ENCODE measurements at regions not wholly inside any gene's neighbourhood (a gene's known extent, or its start where the extent isn't known, plus 50 kb on each side); places are given as distances from the start of the nearest gene placed in this dataset.

DNA sequence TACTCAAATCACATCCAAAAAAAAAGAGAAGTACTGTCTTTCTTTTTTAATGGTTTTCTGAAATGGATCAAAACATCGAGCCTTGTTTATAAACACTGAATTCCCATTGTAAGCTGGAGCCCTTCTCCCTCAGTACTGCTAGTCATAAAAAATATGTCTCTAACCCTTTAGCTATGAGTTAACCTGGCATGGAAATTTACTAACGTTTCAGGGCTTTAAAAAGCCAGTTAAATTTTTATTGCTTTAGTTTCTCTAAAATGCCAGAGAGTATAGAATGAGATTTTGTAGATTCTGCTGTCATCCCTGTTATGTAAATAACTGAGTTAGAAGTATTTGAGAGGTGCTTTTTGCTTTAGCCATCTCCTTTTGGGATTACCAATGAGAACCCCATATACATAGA lies 528.3 kb downstream of the EFNB2 start:
- H4K5ac ChIP-seq (ENCODE audit: insufficient read length, low read depth, low read length) = no peak overlapping the region
- no peak overlapping the region for H3K4ac ChIP-seq (replicated peaks; ENCODE audit: insufficient read length, low read depth, low read length)
- no peak overlapping the region for H2BK20ac ChIP-seq (ENCODE audit: low read length)
- H3K9me3 ChIP-seq (ENCODE audit: insufficient read depth in 2 of 2, low read depth in 1 of 2, low read length in 1 of 2) = no peaks in the 10 kb centered on the region
- H3K23me2 ChIP-seq (ENCODE audit: low read depth, low read length) = no peaks in the 10 kb centered on the region
- no peak overlapping the region for H2AFZ ChIP-seq (ENCODE audit: low read length)
- FAIRE-seq = no peak
- no peak overlapping the region for H2AK5ac ChIP-seq (ENCODE audit: low read depth, low read length)
- POLR2A ChIA-PET (ENCODE audit: partially characterized antibody) = no interaction called here
- no peak overlapping the region for H3K14ac ChIP-seq (ENCODE audit: insufficient read length)
- H3K23ac ChIP-seq (ENCODE audit: insufficient read length) = no peak overlapping the region
- H3K18ac ChIP-seq (ENCODE audit: extremely low read depth, low read length) = no peak overlapping the region
- no peaks in the 10 kb centered on the region for H3K79me2 ChIP-seq (ENCODE audit: control insufficient read depth in 1 of 2, insufficient read depth in 2 of 2, low read length in 2 of 2)
- no peaks in the 10 kb centered on the region for H3K79me1 ChIP-seq (ENCODE audit: low read depth, low read length)
- no peak overlapping the region for H3K4me3 ChIP-seq (ENCODE audit: extremely low read depth in 1 of 4, insufficient read depth in 2 of 4, low read depth in 3 of 4, low read length in 4 of 4)
- 88% methylated on average over 2 of the region's 2 CpGs; no CpG with 5 or more reads in 1 of the 2 experiments for WGBS, 2 experiments (ENCODE audit: extremely low coverage in 1 of 2, insufficient coverage in 1 of 2, insufficient read length in 1 of 2, insufficient replicate concordance in 2 of 2, low coverage in 1 of 2, low lambda C conversion rate in 2 of 2, missing lambda C conversion rate in 1 of 2)
- no peaks in the 10 kb centered on the region for H3K4me1 ChIP-seq (replicated peaks in 1 of 4; ENCODE audit: control insufficient read depth in 3 of 4, insufficient read depth in 4 of 4, low read length in 3 of 4)
- H2BK5ac ChIP-seq (ENCODE audit: low read depth, low read length) = no peak overlapping the region
- H2BK12ac ChIP-seq (ENCODE audit: low read depth, low read length) = no peak overlapping the region
- no peak overlapping the region for H4K8ac ChIP-seq (ENCODE audit: extremely low read depth, insufficient read depth, low read length)
- H3K36me3 ChIP-seq (ENCODE audit: control insufficient read depth in 2 of 4, insufficient read depth in 4 of 4, low read length in 3 of 4) = no peaks in the 10 kb centered on the region
- H2BK120ac ChIP-seq (replicated peaks; ENCODE audit: low read depth, low read length) = no peak overlapping the region
- H3K27ac ChIP-seq (ENCODE audit: low read depth, low read length) = no peak overlapping the region
- no peak overlapping the region for H3K56ac ChIP-seq (replicated peaks; ENCODE audit: insufficient read length, low read depth, low read length)
- H3K27me3 ChIP-seq (replicated peaks in 1 of 4; ENCODE audit: control insufficient read depth in 3 of 4, extremely low read depth in 1 of 4, insufficient read depth in 3 of 4, low read length in 3 of 4) = no peaks in the 10 kb centered on the region
- no peak overlapping the region for H2BK15ac ChIP-seq (ENCODE audit: low read length)
- no peak overlapping the region for H3K9ac ChIP-seq (replicated peaks in 1 of 4; ENCODE audit: extremely low read depth in 1 of 4, low read depth in 3 of 4, low read length in 3 of 4)
- CTCF ChIA-PET (ENCODE audit: partially characterized antibody) = no interaction called here
- H3K4me2 ChIP-seq (ENCODE audit: insufficient read depth in 1 of 2, low read depth in 2 of 2, low read length in 2 of 2) = no peak overlapping the region
- H4K20me1 ChIP-seq (replicated peaks in 1 of 2; ENCODE audit: control insufficient read depth in 1 of 2, insufficient read depth in 2 of 2, low read length in 2 of 2) = no peaks in the 10 kb centered on the region
- DNase-seq (ENCODE audit: low read depth in 1 of 2, low spot score in 2 of 2) = no peak
- no peak overlapping the region for H4K91ac ChIP-seq (replicated peaks; ENCODE audit: insufficient read length, low read length)
- no peak for TF ChIP-seq KDM1A (IDR thresholded peaks at IDR 0.05; ENCODE audit: borderline replicate concordance, low read length)
- TF ChIP-seq RBBP5 (IDR thresholded peaks at IDR 0.05; ENCODE audit: borderline replicate concordance, low read depth, low read length) = no peak
- TF ChIP-seq TAF1 (IDR thresholded peaks at IDR 0.05; ENCODE audit: low read depth, low read length) = no peak
- no peak for TF ChIP-seq SRF (IDR thresholded peaks at IDR 0.05; ENCODE audit: low read depth, low read length)
- TF ChIP-seq, protein P1, sequence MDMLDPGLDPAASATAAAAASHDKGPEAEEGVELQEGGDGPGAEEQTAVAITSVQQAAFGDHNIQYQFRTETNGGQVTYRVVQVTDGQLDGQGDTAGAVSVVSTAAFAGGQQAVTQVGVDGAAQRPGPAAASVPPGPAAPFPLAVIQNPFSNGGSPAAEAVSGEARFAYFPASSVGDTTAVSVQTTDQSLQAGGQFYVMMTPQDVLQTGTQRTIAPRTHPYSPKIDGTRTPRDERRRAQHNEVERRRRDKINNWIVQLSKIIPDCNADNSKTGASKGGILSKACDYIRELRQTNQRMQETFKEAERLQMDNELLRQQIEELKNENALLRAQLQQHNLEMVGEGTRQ (IDR thresholded peaks at IDR 0.05; ENCODE audit: low read length) = no peak
- TF ChIP-seq ASH2L (IDR thresholded peaks at IDR 0.05; ENCODE audit: low read length) = no peak
- TF ChIP-seq GABPA (IDR thresholded peaks at IDR 0.05; ENCODE audit: borderline replicate concordance, insufficient read depth, low read length) = no peak
- no peak for TF ChIP-seq CHD1 (IDR thresholded peaks at IDR 0.05; ENCODE audit: low read depth, low read length)
- TF ChIP-seq TEAD4 (IDR thresholded peaks at IDR 0.05; ENCODE audit: low read depth, low read length) = no peak
- TF ChIP-seq CHD2 (IDR thresholded peaks at IDR 0.05; ENCODE audit: low read length) = no peak
- no peak for TF ChIP-seq POLR2A (IDR thresholded peaks at IDR 0.05; ENCODE audit: control extremely low read depth in 1 of 2, low read depth in 2 of 2, low read length in 2 of 2)
- no peak for TF ChIP-seq SIX5 (IDR thresholded peaks at IDR 0.05; ENCODE audit: low read depth, low read length)
- no peak for TF ChIP-seq RAD21 (IDR thresholded peaks at IDR 0.05 in 1 of 2, conservative IDR thresholded peaks at IDR 0.05 in 1 of 2; ENCODE audit: low read depth in 2 of 2, low read length in 2 of 2)
- no peak for TF ChIP-seq SP4 (IDR thresholded peaks at IDR 0.05; ENCODE audit: low read length)
- TF ChIP-seq, protein P2, sequence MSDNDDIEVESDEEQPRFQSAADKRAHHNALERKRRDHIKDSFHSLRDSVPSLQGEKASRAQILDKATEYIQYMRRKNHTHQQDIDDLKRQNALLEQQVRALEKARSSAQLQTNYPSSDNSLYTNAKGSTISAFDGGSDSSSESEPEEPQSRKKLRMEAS (IDR thresholded peaks at IDR 0.05) = no peak
